SK-N-MC (cell line): ENCODE measurements at regions not wholly inside any gene's neighbourhood (a gene's known extent, or its start where the extent isn't known, plus 50 kb on each side); places are given as distances from the start of the nearest gene placed in this dataset.

ENCODE experiments used
- EZH2 ChIP-seq: fragments of 200-600 bp; sonication (generic); IDR thresholded peaks from one replicate; pipeline ENCODE4 v1.6.1; 2017; ENCODE audit warnings: antibody characterized with exemption
- POLR2AphosphoS5 ChIP-seq: IDR thresholded peaks from 2 replicates; pipeline ENCODE4 v1.6.1; 2012; ENCODE audit warnings: mild to moderate bottlenecking, low read depth, low read length, borderline replicate concordance

- TF ChIP-seq POLR2AphosphoS5 (no peak), EZH2 (no peak)
Observed at GRCh38 chr3:34183114-34183513, 384.7 kb downstream of the PDCD6IP start.
